NCI-H748 treated with DMSO at 0.1 percent for 48 hours (cell line): ENCODE measurements at regions not wholly inside any gene's neighbourhood (a gene's known extent, or its start where the extent isn't known, plus 50 kb on each side); places are given as distances from the start of the nearest gene placed in this dataset.
"Not testable (repeated sequence)": the region's sequence is repeated elsewhere in the genome, so short reads cannot be mapped to it uniquely, and the experiment has no call there.

Experiments used
- DNase-seq: peaks from one replicate; lab custom pipeline; 2025; lab: John Stamatoyannopoulos, UW

- no peak for DNase-seq
Measured at GRCh38 chr6:126667728-126668127, 327.8 kb downstream of the CENPW start.

GRCh38 chr6:126672649-126673048, 332.7 kb downstream of the CENPW start:
- no peak for DNase-seq

GRCh38 chr6:126673749-126674148, 333.8 kb downstream of the CENPW start:
- not testable (repeated sequence) for DNase-seq

- DNase-seq: no peak
Measured at GRCh38 chr6:126682440-126682839, 342.5 kb downstream of the CENPW start.

- DNase-seq: no peak
Measured at GRCh38 chr6:126685182-126685581, 345.3 kb downstream of the CENPW start.

GRCh38 chr6:126696921-126697693, 357.2 kb downstream of the CENPW start:
- DNase-seq: no peak

- DNase-seq: no peak
Measured at GRCh38 chr6:126698732-126699240, 358.9 kb downstream of the CENPW start.

- no peak for DNase-seq
Measured at GRCh38 chr6:126701676-126702560, 362.0 kb downstream of the CENPW start.

GRCh38 chr6:126716032-126716431, 376.1 kb downstream of the CENPW start:
- no peak for DNase-seq

- no peak for DNase-seq
Measured at GRCh38 chr6:126716826-126717509, 377.1 kb downstream of the CENPW start.

- no peak for DNase-seq
Measured at GRCh38 chr6:126718600-126719327, 378.8 kb downstream of the CENPW start.

- no peak for DNase-seq
Measured at GRCh38 chr6:126720304-126720703, 380.4 kb downstream of the CENPW start.

GRCh38 chr6:126721581-126722160, 381.8 kb downstream of the CENPW start:
- no peak for DNase-seq

- no peak for DNase-seq
Measured at GRCh38 chr6:126722411-126722810, 382.5 kb downstream of the CENPW start.

- DNase-seq: no peak
Measured at GRCh38 chr6:126723541-126724170, 383.7 kb downstream of the CENPW start.

GRCh38 chr6:126724821-126725220, 384.9 kb downstream of the CENPW start:
- DNase-seq: no peak

- not testable (repeated sequence) for DNase-seq
Measured at GRCh38 chr6:126726454-126726853, 386.5 kb downstream of the CENPW start.

- no peak for DNase-seq
Measured at GRCh38 chr6:126738146-126738545, 380.3 kb upstream of the RSPO3 start.

GRCh38 chr6:126738641-126739040, 379.8 kb upstream of the RSPO3 start:
- no peak for DNase-seq

- DNase-seq: no peak
Measured at GRCh38 chr6:126743076-126743475, 375.4 kb upstream of the RSPO3 start.
